ENCODE measurements at regions not wholly inside any gene's neighbourhood (a gene's known extent, or its start where the extent isn't known, plus 50 kb on each side); places are given as distances from the start of the nearest gene placed in this dataset.

- DNase-seq (ENCODE audit: low read depth): no peak
- TF ChIP-seq CTCF (IDR thresholded peaks at IDR 0.05; ENCODE audit: low read depth, low read length, missing control alignments): no peak
- H3K4me3 ChIP-seq (ENCODE audit: low read depth, low read length): no peak overlapping the region
Observed at GRCh38 chr6:88458662-88459061, 292.5 kb upstream of the CNR1 start.

- no peak overlapping the region for H3K4me3 ChIP-seq (ENCODE audit: low read depth, low read length)
- DNase-seq (ENCODE audit: low read depth): no peak
- TF ChIP-seq CTCF (IDR thresholded peaks at IDR 0.05; ENCODE audit: low read depth, low read length, missing control alignments): no peak
Observed at GRCh38 chr6:88456221-88456859, 290.2 kb upstream of the CNR1 start.

GRCh38 chr6:88455317-88455716 is 289.2 kb upstream of the CNR1 start:
- DNase-seq (ENCODE audit: low read depth): no peak
- TF ChIP-seq CTCF (IDR thresholded peaks at IDR 0.05; ENCODE audit: low read depth, low read length, missing control alignments): no peak
- no peak overlapping the region for H3K4me3 ChIP-seq (ENCODE audit: low read depth, low read length)

GRCh38 chr6:88454658-88455057 is 288.5 kb upstream of the CNR1 start:
- no peak for DNase-seq (ENCODE audit: low read depth)
- H3K4me3 ChIP-seq (ENCODE audit: low read depth, low read length): no peak overlapping the region
- TF ChIP-seq CTCF (IDR thresholded peaks at IDR 0.05; ENCODE audit: low read depth, low read length, missing control alignments): no peak

DNA sequence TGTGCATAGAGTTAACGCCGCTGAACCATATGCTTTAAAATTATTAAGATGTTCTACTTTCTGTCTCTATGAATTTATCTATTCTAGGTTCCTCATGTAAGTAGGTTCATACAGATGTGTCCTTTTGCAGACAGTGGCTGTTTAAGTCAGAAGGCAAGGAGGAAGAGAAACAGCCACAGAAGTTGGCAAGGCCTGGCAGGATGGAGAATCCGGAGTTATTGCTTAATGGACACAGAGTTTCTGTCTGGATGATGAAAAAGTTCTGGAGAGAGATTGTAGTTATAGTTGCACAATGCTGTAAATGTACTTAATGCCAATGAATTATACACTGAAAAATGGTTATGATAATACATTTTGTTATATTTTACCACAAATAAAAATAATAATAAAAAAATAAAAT is 283.6 kb upstream of the CNR1 start:
- TF ChIP-seq CTCF (IDR thresholded peaks at IDR 0.05; ENCODE audit: low read depth, low read length, missing control alignments): no peak
- no peak overlapping the region for H3K4me3 ChIP-seq (ENCODE audit: low read depth, low read length)
- DNase-seq (ENCODE audit: low read depth): no peak

GRCh38 chr6:88445188-88445965 is 279.2 kb upstream of the CNR1 start:
- no peak for TF ChIP-seq CTCF (IDR thresholded peaks at IDR 0.05; ENCODE audit: low read depth, low read length, missing control alignments)
- H3K4me3 ChIP-seq (ENCODE audit: low read depth, low read length): no peak overlapping the region
- DNase-seq (ENCODE audit: low read depth): no peak

DNA sequence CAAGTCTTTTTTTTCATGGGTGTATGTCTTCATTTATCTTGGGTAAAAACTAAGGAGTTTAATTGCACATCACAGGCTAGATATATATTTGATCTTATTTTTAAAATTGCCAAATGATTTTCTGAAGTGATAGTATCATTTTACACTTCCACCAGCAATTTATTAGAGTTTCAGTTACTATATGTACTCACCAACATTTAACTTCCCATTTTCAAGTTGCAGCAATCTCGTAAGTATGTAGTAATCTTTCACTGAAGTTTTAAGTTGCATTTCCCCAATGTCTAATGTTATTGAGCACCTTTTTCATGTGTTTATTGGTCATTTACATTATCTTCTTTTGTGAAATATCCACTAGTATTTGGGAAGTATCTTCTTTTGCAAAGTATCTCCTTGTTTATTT is 277.4 kb upstream of the CNR1 start:
- TF ChIP-seq CTCF (IDR thresholded peaks at IDR 0.05; ENCODE audit: low read depth, low read length, missing control alignments): no peak
- no peak overlapping the region for H3K4me3 ChIP-seq (ENCODE audit: low read depth, low read length)
- peak; percentile 8 for DNase-seq (ENCODE audit: low read depth)
